Panc1 (cell line): ENCODE measurements at regions not wholly inside any gene's neighbourhood (a gene's known extent, or its start where the extent isn't known, plus 50 kb on each side); places are given as distances from the start of the nearest gene placed in this dataset.

ENCODE experiments used
- SIN3A ChIP-seq: IDR thresholded peaks from 2 replicates; pipeline ENCODE4 v1.6.1; 2012; ENCODE audit warnings: low read depth, mild to moderate bottlenecking, low read length, moderate library complexity, borderline replicate concordance; ENCODE audit not compliant: insufficient read depth
- TCF7L2 ChIP-seq: IDR thresholded peaks from 2 replicates; pipeline ENCODE4 v1.6.1; 2011; ENCODE audit warnings: mild to moderate bottlenecking, low read depth, low read length, inconsistent platforms
- TF ChIP-seq, protein P1 (sequence below): fragments of 450-650 bp; IDR thresholded peaks from 2 replicates; pipeline ENCODE4 v1.5.1; 2017; ENCODE audit warnings: mild to moderate bottlenecking

DNA sequence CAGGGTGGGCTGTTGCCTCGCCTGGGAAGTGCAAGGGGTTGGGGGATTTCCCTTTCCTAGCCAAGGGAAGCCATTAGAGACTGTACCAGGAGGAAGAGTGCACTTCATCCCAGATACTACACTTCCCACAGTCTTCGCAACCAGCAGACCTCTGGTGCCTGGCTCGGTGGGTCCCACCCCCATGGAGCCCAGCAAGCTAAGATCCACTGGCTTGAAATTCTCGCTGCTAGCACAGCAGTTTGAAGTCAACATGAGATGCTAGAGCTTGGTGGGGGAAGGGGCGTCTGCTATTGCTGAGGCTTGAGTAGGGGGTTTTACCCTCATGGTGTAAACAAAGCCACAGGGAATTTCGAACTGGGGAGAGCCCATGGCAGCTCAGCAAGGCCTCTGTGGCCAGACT lies 586.4 kb downstream of the HTR1A start:
- TF ChIP-seq TCF7L2 (no peak), SIN3A (no peak)
- TF ChIP-seq, protein P1, sequence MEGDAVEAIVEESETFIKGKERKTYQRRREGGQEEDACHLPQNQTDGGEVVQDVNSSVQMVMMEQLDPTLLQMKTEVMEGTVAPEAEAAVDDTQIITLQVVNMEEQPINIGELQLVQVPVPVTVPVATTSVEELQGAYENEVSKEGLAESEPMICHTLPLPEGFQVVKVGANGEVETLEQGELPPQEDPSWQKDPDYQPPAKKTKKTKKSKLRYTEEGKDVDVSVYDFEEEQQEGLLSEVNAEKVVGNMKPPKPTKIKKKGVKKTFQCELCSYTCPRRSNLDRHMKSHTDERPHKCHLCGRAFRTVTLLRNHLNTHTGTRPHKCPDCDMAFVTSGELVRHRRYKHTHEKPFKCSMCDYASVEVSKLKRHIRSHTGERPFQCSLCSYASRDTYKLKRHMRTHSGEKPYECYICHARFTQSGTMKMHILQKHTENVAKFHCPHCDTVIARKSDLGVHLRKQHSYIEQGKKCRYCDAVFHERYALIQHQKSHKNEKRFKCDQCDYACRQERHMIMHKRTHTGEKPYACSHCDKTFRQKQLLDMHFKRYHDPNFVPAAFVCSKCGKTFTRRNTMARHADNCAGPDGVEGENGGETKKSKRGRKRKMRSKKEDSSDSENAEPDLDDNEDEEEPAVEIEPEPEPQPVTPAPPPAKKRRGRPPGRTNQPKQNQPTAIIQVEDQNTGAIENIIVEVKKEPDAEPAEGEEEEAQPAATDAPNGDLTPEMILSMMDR, result no peak
